Astrocyte of the cerebellum (primary cell): ENCODE measurements at regions not wholly inside any gene's neighbourhood (a gene's known extent, or its start where the extent isn't known, plus 50 kb on each side); places are given as distances from the start of the nearest gene placed in this dataset.

Experiments used
- DNase-seq: peaks from one replicate; pipeline ENCODE4 v3.0.0-alpha.2; 2011; ENCODE audit warnings: low read depth
- H3K4me3 ChIP-seq: 2 replicates; pipeline ENCODE4 v1.5.1; 2011; ENCODE audit warnings: mild to moderate bottlenecking, low read depth, low read length, moderate library complexity
- CTCF ChIP-seq: IDR thresholded peaks from 2 replicates; pipeline ENCODE4 v1.5.1; 2012; ENCODE audit warnings: low read length, low read depth, moderate library complexity, mild to moderate bottlenecking; ENCODE audit errors: missing control alignments
- in situ Hi-C: cut with HindIII; loops from 2 replicates; pipeline ENCODE4 v1.10.0; 2017; ENCODE audit warnings: low sequenced_read_pairs

- TF ChIP-seq CTCF = no peak
- H3K4me3 ChIP-seq = no peak overlapping the region
- no peak for DNase-seq
- in situ Hi-C loops = loop anchor here (5.0 kb wide), 1 partner anchor 35 kb away; no protein-coding TSS in a partner anchor
Observed at GRCh38 chr14:73782623-73783022, 68.4 kb upstream of the PNMA1 start.

- no peak for DNase-seq
- in situ Hi-C loops = loop anchor here (5.0 kb wide), 1 partner anchor 34 kb away; no protein-coding TSS in a partner anchor
- TF ChIP-seq CTCF = no peak
- H3K4me3 ChIP-seq = no peak overlapping the region
Observed at GRCh38 chr14:73780896-73781295, 66.7 kb upstream of the PNMA1 start.

GRCh38 chr14:73780391-73780790 is 66.2 kb upstream of the PNMA1 start:
- in situ Hi-C loops = loop anchor here (5.0 kb wide), 1 partner anchor 33 kb away; no protein-coding TSS in a partner anchor
- H3K4me3 ChIP-seq = no peak overlapping the region
- no peak for DNase-seq
- no peak for TF ChIP-seq CTCF

- in situ Hi-C loops = no loop called here
- no peak overlapping the region for H3K4me3 ChIP-seq
- DNase-seq = no peak
- TF ChIP-seq CTCF = no peak
Observed at GRCh38 chr14:73778736-73779135, 64.6 kb upstream of the PNMA1 start.

GRCh38 chr14:73777420-73777819 is 63.2 kb upstream of the PNMA1 start:
- no peak for DNase-seq
- no peak overlapping the region for H3K4me3 ChIP-seq
- in situ Hi-C loops = no loop called here
- TF ChIP-seq CTCF = no peak

- no peak for TF ChIP-seq CTCF
- in situ Hi-C loops = no loop called here
- H3K4me3 ChIP-seq = no peak overlapping the region
- no peak for DNase-seq
Observed at GRCh38 chr14:73776194-73776537, 62.0 kb upstream of the PNMA1 start.
